ENCODE measurements at regions not wholly inside any gene's neighbourhood (a gene's known extent, or its start where the extent isn't known, plus 50 kb on each side); places are given as distances from the start of the nearest gene placed in this dataset.
"Not testable (repeated sequence)": the region's sequence is repeated elsewhere in the genome, so short reads cannot be mapped to it uniquely, and the experiment has no call there.

DNA sequence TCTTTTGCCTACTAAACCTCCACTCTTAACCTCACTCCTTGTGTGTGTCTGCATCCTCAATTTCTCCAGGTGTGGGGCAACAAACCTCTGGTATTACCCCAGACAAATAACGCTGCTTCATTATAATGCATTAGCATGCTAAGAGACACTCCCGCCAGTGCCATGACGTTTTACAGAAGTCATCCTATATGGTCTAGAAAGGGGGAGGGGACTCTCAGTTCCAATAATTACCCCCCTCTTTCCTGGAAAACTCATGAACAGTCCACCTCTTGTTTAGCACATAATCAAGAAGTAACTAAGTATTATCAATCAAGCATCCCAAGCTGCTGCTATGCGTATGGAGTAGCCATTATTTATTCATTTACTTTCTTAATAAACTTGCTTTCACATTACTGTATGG, 364.5 kb downstream of the TYW1 start:
- DNase-seq: no peak

DNA sequence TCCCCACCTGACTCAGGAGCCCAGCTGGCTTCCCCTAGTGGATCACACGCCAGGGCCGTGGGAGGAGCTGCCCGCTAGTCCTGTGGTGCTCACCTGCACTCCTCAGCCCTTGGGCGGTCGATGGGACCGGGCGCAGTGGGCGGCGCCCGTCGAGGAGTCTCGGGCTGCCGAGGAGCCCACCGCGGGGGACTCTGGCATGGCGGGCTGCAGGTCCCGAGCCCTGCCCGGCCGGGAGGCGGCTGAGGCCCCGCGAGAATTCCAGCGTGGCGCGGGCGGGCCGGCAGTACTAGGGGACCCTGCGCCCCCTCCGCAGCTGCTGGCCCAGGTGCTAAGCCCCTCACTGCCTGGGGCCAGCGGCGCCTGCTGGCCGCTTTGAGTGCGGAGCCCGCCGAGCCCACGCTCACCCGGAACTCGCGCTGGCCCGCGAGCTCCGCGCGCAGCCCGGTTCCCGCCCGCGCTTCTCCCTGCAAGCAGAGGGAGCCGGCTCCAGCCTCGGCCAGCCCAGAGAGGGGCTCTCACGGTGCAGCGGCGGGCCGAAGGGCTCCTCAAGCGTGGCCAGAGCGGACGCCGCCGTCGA, 367.9 kb downstream of the TYW1 start:
- DNase-seq: no peak

GRCh38 chr7:67371429-67372305, 375.0 kb downstream of the TYW1 start:
- peak; percentile 30 to 65 for DNase-seq

- not testable (repeated sequence) for DNase-seq
These were observed 376.8 kb downstream of the TYW1 start for GRCh38 chr7:67373389-67373788.

GRCh38 chr7:67375427-67375826, 378.8 kb downstream of the TYW1 start:
- no peak for DNase-seq

- DNase-seq: peak; percentile 56 to 61
These were observed 381.6 kb downstream of the TYW1 start for GRCh38 chr7:67377939-67378862.

- DNase-seq: no peak
These were observed 383.7 kb downstream of the TYW1 start for GRCh38 chr7:67380326-67380725.

DNA sequence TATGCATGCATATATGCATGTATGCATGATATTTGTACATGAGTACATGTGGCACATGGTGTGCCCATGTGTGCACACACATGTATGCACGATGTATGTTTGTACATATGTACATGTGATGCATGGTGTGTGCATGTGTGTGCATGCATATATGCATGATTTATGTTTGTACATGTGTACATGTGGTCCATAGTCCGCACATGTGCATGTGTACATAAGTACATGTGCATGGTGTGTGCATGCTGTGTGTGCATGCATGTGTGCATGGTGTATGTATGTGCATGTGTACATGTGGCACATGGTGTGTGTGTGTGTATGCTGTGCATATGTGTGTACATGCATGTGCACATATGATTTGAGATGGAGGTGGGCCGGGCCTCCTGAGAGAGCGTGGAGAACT, 384.2 kb downstream of the TYW1 start:
- no peak for DNase-seq

GRCh38 chr7:67387851-67388250, 391.2 kb downstream of the TYW1 start:
- no peak for DNase-seq

DNA sequence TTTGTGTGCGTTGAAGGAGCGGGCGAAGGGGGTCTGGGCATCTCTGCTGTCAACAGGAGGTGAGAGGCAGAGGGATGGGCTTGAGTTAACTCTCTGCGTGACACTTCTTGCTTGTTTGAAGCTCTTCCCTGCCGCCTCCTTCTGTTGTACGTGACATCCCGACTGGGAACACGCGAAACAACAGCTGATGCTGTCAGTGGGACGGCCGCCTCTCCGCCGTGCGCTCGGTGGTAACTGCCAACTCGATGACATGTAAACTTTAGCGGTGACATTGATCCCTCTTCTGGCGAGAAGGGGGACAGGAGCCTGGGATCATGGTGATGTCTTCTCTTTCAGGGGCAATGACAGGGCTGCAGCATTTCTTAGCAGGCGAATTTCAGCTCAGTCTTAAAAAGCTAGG, 394.5 kb downstream of the TYW1 start:
- DNase-seq: no peak

- no peak for DNase-seq
These were observed 396.2 kb downstream of the TYW1 start for GRCh38 chr7:67392596-67393438.

GRCh38 chr7:67393903-67394302, 397.3 kb downstream of the TYW1 start:
- DNase-seq: no peak

DNA sequence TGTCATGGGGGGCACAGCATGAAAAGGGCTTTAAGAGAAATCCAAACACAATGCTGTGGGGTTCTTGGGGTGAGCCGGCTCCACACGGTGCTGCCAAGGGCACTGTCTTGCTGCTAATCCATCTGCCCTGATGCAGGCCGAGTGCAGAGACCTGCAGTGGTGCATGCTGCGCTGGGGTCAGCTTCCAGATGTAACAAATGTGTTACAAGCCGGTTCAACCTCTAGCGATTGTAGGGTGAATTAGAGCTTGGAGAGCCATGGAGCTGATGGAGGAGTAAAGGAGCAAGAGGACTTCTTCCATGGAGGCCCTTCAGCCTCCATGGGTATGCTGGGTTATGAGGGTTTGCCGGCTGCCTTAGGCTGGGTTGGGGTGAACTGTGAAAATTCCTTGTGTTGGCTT, 402.3 kb downstream of the TYW1 start:
- no peak for DNase-seq

GRCh38 chr7:67401492-67401891, 404.9 kb downstream of the TYW1 start:
- no peak for DNase-seq

DNA sequence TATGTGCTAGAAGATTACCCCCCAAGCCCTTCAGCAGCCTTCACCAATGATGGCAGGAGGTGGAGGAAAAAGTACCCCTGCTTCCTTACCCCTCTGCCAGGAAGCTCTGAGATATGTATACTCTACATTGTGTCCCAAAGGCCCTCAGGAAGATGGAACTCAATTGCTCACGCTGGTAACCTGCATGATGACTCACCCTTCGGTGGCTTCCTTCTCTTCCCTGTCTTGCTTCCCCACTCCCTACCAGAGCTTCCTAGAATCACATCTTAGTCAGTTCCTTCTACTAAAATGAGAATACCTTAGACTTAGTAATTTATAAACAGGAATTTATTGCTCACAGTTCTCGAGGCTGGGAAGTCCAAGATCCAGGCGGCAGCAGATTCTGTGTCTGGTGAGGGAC, 405.6 kb downstream of the TYW1 start:
- no peak for DNase-seq

GRCh38 chr7:67406976-67407375, 410.3 kb downstream of the TYW1 start:
- DNase-seq: no peak

DNA sequence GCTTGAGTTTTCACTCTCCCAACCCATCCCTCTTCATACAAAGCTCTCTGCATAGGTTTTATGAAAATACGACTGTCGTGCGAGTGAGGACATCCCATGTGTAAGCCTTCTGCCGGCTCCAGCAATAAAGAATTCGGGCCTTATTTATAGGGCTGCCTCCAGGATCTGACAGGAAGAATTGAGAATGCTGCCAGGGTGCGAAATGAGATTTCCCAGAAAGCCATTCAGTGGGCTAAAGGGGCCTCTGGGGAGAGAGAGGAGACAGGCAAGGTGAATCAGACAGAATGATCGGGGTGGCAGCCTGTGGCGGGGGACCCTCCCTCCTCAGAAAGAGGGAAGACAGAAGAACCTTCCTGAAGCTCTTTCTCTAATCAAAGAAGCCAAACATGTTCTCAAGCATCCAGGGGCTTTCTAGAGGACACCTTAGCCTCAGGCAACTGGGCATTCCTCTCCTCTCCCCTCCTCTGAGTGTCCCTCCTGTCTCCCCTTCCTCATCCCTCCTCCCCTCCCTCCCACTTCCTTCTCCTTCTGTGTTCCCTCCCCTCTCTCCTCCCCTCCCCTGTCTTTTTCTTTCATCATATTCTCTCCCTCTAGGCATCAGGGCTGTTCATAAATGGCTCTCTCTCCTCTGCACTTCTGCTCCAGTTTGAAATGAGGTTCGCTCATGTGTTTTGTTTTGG, 410.9 kb downstream of the TYW1 start:
- DNase-seq: no peak

DNA sequence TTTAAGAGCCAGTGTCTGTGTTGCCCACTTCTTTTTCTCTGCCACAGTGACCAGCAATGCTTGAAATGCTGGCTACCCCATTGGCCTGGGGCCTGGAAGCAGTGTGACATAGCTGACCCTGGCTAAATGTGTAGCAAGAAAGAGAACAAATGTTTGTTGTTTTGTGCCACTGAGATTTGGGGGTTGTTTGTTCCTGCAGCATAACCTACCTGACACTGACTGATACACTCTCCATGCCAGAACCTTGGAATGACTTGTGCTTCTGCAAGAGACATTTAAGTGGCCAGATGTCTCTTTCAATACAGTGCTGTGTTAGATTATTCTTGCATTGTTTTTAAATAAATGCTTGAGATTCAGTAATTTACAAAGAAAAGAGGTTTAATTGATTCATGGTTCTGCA, 411.5 kb downstream of the TYW1 start:
- DNase-seq: no peak

GRCh38 chr7:67413670-67414069, 417.0 kb downstream of the TYW1 start:
- no peak for DNase-seq

DNA sequence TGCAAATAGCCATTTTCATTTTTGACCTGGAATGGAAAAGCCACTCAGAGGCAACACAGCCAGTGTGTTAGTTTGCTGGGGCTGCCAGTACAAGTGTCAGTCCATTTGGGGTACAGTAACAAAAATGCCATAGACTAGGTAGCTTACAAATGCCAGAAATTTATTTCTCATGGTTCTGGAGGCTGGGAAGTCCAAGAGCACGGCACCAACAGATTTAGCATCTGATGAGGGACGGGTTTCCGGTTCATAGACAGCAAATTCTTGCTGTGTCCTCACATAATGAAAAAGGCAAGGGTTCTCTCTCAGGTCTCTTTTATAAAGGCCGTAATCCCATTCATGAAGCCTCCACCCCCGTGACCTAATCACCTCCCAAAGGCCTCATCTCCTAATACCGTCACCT, 418.2 kb downstream of the TYW1 start:
- no peak for DNase-seq

DNA sequence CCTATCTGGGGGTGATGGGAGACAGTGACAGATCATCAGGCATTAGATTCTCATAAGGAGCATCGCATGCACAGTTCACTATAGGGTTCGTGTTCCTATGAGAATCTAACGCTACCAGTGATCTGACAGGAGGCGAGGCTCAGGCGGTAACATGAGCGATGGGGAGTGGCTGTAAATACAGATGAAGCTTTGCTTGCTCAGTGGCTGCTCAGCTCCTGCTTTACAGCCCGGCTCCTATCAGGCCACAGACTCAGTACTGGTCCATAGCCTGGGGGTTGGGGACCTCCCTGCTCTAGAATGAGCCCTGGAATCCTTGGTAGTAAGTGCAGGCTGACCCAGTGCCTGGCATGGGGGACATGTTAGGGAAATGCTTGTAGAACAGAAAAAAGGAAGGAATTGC, 426.0 kb downstream of the TYW1 start:
- DNase-seq: no peak

GRCh38 chr7:67423065-67423464, 426.4 kb downstream of the TYW1 start:
- DNase-seq: no peak

All from CD4-positive, alpha-beta T cell treated with Interleukin-1 beta for 1 hour (primary cell).